Inflammatory macrophage treated with lipopolysaccharide for 4 hours (primary cell): ENCODE measurements at regions not wholly inside any gene's neighbourhood (a gene's known extent, or its start where the extent isn't known, plus 50 kb on each side); places are given as distances from the start of the nearest gene placed in this dataset.
A peak's percentile ranks its signal among the peaks of the same experiment; 100 is the strongest.

Source experiments
- DNase-seq: peaks from one replicate; pipeline ENCODE4 v3.0.0-alpha.2; 2020

GRCh38 chr3:177517906-177518305, 320.6 kb upstream of the TBL1XR1 start:
- no peak for DNase-seq

- DNase-seq = no peak
Observed at GRCh38 chr3:177519588-177519987, 322.3 kb upstream of the TBL1XR1 start.

DNA sequence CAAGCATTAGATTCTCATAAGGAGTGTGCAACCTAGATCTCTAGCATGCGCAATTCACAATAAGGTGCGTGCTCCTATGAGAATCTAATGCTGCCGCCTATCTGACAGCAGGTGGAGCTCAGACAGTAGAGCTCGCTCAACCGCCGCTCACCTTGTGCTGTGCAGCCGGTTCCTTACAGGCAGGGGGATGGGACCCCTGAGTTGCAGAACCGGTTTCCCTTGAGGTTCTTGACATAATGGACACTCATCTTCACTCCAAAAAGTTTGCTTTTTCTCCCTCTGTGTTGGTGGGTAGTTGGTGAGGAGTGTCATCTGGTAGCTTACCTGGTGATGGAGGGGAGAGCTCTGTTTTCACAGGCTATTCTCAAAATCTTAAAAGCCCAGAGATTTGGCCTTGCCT, 324.0 kb upstream of the TBL1XR1 start:
- no peak for DNase-seq

DNA sequence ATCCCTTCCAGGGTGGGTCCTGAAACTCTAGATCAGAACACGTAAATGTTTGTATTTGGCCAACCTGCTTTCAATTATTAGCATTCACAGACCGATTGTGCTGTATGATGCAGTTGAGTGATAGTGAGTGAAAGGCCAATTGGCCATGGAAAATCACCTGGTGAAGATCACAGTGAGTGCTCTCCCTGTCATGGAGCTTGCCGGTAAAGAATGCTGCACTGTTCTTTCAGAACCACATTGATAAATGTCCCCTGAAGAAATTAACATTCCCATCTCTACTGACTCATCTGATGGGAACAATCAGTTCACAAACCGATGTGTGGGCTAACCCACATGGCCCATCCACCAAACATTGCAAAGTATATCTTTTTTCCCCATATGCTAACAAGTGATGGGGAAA, 324.8 kb upstream of the TBL1XR1 start:
- DNase-seq = no peak

- peak; percentile 59 for DNase-seq
Observed at GRCh38 chr3:177523067-177523675, 325.9 kb upstream of the TBL1XR1 start.

DNA sequence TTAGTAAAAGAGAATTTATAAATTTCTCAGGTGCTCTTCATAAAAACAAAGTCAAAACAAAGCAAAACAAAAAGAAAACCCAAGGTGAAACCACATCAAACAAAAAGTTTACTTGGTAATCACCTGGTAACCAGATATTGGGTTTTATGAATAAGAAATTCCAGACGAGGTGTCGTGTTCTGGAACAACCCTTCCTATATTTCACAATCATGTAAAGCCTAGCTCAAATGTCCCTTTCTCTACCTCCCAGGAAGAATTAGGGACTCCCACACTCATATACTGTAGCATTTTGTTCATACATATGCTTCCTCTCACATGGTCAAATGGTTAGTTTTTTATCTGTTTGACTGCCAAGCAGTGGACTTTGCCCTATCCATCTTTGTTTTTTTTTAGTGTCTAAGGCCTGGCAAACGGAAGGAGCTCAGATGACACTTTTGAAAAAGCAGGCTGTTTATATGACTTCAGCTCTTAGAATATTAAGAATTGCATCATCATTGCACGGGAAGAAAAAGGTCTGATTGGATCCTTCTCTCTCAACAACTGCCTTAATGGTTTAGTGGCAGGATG, 326.7 kb upstream of the TBL1XR1 start:
- peak; percentile 5 for DNase-seq

GRCh38 chr3:177524742-177525141, 327.5 kb upstream of the TBL1XR1 start:
- DNase-seq = no peak

GRCh38 chr3:177525414-177525813, 328.1 kb upstream of the TBL1XR1 start:
- no peak for DNase-seq

GRCh38 chr3:177525987-177526712, 328.9 kb upstream of the TBL1XR1 start:
- peak; percentile 51 for DNase-seq

GRCh38 chr3:177527182-177527581, 329.9 kb upstream of the TBL1XR1 start:
- no peak for DNase-seq

DNA sequence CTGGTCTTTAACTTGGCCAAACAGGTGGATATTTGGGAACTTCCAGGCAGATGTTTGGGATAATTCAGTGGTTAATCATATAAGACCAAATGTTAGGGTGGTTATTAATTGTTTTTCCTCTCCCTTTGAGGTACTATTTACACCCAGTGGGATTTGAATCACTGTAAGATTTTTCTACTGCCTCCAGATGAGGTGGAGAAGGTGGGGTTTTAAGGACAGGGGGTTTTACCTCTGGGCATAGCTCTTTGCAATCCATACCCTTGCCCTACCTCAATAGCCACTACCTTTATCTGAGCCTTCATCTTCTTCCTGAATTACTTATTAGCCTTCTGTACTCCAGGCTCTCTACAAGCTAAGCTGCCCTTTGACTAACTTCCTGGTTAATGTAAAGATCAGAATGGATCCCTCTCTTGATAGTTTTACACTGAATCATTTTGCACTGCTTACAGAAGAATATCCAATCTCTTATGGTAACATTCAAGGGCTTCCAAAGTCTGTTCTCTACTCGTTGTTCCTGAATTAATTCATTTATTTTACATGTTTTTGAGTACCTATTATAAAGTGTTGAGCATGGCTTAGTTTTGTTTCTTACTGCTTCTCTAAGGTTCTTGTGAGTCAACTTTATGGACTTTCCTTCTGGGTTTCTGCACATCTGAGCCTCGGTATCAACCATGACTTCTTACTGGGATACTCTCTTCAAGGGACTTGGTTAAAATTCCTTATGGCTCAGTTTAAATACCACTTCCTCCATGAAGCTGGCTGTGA, 331.2 kb upstream of the TBL1XR1 start:
- DNase-seq = no peak

GRCh38 chr3:177529071-177529550, 331.8 kb upstream of the TBL1XR1 start:
- DNase-seq = no peak

- DNase-seq = no peak
Observed at GRCh38 chr3:177529716-177530335, 332.5 kb upstream of the TBL1XR1 start.

- no peak for DNase-seq
Observed at GRCh38 chr3:177530908-177531307, 333.6 kb upstream of the TBL1XR1 start.

DNA sequence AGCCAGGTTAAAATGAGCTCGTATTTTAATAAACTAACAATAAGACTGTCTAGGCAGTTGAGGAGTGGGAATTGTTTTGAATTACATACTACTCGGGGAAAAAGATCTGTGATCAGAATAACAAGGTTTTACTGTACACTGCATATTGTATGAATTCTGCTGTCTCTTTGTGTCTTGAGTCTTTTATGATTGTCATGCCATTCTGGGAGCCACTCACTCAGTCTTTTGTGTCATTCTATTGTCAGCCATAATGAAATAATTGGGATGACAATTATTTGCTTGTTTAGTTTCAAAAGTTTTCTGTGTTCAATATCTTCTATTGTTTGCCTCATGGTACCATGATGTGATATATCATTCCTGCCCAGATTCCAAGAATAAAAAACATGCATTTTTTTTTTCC, 339.6 kb upstream of the TBL1XR1 start:
- no peak for DNase-seq

GRCh38 chr3:177537612-177538011, 340.3 kb upstream of the TBL1XR1 start:
- no peak for DNase-seq

DNA sequence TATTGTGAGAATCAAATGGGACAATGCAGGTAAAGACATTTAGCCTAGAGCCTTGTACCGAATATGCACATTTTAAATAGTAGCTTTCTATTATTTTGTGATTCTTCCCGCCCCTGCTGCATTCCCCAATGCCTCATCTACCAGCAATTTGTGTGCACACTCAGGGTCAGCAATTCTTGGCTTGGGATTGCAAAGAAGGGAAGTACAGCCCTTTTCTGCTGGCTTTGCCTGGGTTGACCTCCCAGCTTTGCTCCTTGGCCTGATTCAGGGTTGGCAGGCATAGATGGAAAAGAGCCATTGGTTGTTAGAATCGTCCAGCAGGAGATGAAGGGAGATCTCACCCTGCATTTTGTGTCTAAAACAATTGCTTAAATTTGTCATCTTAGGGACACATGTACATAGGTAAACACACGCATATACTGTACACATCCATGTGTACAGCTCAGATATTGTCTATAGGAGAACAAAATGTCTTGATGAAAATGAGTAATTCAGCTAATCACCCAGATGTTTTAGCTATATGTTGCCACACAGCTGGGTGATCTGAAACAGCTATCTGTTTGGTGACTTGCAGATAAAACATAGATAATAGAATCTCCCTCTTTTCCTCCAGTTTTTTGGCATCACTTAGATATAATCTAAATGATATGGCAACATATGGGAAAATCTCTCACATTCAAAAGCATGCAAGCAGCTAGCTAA, 340.9 kb upstream of the TBL1XR1 start:
- DNase-seq = no peak

DNA sequence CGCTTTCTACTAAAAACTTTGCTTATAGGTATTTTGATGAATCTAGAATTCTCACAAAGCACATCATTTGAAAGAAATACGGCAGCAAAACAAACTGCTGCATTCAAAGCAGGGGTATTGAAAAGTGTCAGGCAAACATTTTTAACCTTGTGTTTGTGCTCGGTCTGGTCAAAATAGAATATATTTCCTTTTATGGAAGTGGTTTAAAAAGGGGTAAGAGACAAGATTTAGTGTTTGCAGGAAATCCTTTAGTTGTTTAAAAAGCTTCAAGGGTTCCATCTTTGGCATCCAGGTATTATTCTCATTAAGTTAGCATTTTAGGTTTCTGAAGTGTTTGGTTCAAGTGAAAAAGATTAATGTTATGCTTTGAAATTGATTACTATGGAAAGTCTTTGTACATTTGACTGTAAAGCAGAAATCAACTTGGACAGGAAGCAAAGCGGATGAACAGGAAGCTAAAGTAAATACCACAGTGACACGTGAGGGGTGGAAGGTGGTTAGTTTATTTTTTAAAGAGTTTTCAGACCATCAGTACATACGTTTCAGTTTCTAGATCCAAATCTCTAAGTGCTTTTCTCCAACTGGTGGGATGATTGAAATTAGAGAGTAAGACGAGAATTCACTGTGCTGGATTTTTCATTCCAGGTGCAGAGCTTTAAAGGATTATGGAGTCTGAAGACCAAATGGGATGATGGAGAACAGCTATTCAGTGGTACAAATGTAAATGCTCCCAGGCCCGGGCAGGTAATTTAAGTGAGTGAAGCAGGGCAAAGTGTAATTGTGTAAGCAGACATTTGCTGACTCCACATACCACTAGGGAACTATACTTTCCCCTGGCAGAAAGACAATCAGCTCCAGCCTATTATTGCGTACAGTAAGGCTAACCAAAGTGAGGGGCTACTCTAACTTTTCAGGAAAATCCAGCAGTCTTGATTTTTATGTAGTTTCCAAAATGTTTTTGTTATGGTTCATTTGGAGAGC, 341.8 kb upstream of the TBL1XR1 start:
- peak; percentile 25 for DNase-seq

DNA sequence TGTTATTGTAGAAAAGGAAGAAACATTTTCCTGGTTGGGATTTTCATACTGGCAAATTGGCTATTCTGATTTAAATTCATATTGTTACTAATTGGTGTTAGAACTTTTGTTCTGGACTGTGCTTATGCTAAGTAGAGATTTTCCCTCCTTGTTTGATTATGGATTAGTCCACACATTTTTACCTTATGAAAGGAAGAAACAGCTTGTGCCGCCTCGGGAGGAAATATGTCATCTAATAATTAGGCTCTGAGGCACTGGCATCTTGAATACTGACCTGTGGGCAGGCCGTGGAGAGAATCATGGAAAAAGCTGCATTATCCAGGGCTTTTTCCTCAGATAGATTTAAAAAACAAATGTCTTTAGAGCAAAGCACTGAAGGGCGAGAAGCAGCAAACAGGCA, 344.3 kb upstream of the TBL1XR1 start:
- DNase-seq = no peak

DNA sequence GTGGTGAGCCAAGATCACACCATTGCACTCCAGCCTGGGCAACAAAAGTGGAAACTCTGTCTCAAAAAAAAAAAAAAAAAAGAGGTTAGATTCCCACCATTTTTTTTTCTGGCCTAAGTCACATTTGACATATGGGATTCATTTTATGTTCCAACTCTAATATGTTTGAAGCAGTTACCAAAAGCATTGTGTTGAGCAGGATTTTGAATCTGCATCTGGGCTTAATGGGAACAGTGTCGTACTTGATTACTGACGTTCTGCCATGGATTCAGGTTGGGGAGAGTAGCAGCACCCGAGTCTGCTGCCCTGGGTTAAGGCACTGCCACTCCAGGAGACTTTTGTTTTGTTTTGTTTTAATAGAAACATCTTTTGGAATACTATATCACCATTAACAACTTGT, 348.7 kb upstream of the TBL1XR1 start:
- no peak for DNase-seq

GRCh38 chr3:177547711-177548350, 350.5 kb upstream of the TBL1XR1 start:
- DNase-seq = no peak
